ENCODE measurements at regions not wholly inside any gene's neighbourhood (a gene's known extent, or its start where the extent isn't known, plus 50 kb on each side); places are given as distances from the start of the nearest gene placed in this dataset.

GRCh38 chr20:11755071-11755841, 162.4 kb upstream of the BTBD3 start:
- TF ChIP-seq CTCF (conservative IDR thresholded peaks at IDR 0.05; ENCODE audit: low read length) (no peak), EZH2phosphoT487 (IDR thresholded peaks at IDR 0.05; ENCODE audit: borderline replicate concordance, low read depth, low read length) (no peak)
